HL-60 (cell line): ENCODE measurements at regions not wholly inside any gene's neighbourhood (a gene's known extent, or its start where the extent isn't known, plus 50 kb on each side); places are given as distances from the start of the nearest gene placed in this dataset.
"Not testable (repeated sequence)": the region's sequence is repeated elsewhere in the genome, so short reads cannot be mapped to it uniquely, and the experiment has no call there.

Experiments
- DNase-seq, 2 experiments: peaks; one replicate each; pipeline ENCODE4 v3.0.0-alpha.2; 2010 to 2020; ENCODE audit warnings: low read depth in 1 of 2, low spot score in 1 of 2
- H3K27ac ChIP-seq: fragments of 250-450 bp; sonication (Bioruptor Pico); replicated peaks from 2 replicates; pipeline ENCODE4 v1.5.1; 2020; ENCODE audit warnings: mild to moderate bottlenecking, moderate library complexity
- H3K27me3 ChIP-seq: fragments of 250-450 bp; sonication (Bioruptor Pico); 2 replicates; pipeline ENCODE4 v1.5.1; 2021; ENCODE audit warnings: mild to moderate bottlenecking, moderate library complexity; ENCODE audit not compliant: insufficient read depth, poor library complexity, severe bottlenecking
- H3K4me3 ChIP-seq: replicated peaks from 2 replicates; pipeline ENCODE4 v1.5.1; 2011; ENCODE audit warnings: mild to moderate bottlenecking, control low read depth, low read length; ENCODE audit not compliant: insufficient read depth
- GABPA ChIP-seq: IDR thresholded peaks from 2 replicates; pipeline ENCODE4 v1.6.1; 2012; ENCODE audit warnings: low read depth
- POLR2AphosphoS5 ChIP-seq: IDR thresholded peaks from 2 replicates; pipeline ENCODE4 v1.6.1; 2012; ENCODE audit warnings: low read depth
- SPI1 ChIP-seq: IDR thresholded peaks from 2 replicates; pipeline ENCODE4 v1.6.1; 2012; ENCODE audit warnings: low read depth, mild to moderate bottlenecking, borderline replicate concordance
- TF ChIP-seq, protein P1 (sequence below): IDR thresholded peaks from one replicate; pipeline ENCODE4 v1.5.1; 2011; ENCODE audit warnings: low read length, control low read depth, inconsistent platforms; ENCODE audit not compliant: insufficient read depth
- TF ChIP-seq, protein P2 (sequence below): IDR thresholded peaks from 2 replicates; pipeline ENCODE4 v1.6.1; 2012; ENCODE audit warnings: low read depth; ENCODE audit not compliant: insufficient replicate concordance

DNA sequence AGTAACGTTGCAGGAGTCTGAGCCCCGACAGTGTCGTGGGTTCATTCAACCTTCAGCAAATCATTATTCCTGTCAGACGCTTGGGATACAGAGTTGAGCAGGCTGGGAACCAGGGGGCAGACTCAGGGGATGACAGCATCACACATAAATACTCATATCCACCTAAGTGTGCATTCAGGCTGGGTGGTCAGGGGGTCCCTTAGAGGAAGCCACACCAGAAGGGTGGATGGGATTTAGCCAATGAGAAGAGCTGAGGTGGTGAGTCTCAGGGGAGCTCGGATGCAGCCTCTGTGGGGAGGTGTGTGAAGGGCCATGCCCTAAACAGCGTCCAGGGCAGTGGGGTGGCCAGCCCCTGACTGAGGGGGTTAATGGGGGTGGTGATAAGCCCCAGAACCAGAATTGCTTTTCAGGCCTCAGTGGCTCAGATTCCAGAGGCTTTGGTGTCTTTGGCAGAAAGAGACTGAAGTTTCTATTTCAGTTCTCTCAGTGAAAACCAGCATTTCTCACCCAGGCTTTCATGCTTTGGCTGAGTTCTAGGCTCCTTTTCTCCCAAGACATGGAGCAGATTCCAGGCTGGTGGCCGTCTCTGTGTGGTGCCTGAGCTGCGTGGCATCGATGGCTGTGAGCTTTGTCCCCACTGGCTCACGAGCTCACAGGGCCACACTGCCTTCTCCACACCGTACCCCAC is 83.9 kb upstream of the CLDN5 start:
- TF ChIP-seq GABPA (no peak), SPI1 (no peak), POLR2AphosphoS5 (no peak)
- TF ChIP-seq, protein P1, sequence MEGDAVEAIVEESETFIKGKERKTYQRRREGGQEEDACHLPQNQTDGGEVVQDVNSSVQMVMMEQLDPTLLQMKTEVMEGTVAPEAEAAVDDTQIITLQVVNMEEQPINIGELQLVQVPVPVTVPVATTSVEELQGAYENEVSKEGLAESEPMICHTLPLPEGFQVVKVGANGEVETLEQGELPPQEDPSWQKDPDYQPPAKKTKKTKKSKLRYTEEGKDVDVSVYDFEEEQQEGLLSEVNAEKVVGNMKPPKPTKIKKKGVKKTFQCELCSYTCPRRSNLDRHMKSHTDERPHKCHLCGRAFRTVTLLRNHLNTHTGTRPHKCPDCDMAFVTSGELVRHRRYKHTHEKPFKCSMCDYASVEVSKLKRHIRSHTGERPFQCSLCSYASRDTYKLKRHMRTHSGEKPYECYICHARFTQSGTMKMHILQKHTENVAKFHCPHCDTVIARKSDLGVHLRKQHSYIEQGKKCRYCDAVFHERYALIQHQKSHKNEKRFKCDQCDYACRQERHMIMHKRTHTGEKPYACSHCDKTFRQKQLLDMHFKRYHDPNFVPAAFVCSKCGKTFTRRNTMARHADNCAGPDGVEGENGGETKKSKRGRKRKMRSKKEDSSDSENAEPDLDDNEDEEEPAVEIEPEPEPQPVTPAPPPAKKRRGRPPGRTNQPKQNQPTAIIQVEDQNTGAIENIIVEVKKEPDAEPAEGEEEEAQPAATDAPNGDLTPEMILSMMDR: no peak
- Histone ChIP-seq H3K27ac (no peak overlapping the region), H3K4me3 (no peak overlapping the region), H3K27me3 (peaks cover 5% of the 10 kb centered on the region)
- no peak for DNase-seq

DNA sequence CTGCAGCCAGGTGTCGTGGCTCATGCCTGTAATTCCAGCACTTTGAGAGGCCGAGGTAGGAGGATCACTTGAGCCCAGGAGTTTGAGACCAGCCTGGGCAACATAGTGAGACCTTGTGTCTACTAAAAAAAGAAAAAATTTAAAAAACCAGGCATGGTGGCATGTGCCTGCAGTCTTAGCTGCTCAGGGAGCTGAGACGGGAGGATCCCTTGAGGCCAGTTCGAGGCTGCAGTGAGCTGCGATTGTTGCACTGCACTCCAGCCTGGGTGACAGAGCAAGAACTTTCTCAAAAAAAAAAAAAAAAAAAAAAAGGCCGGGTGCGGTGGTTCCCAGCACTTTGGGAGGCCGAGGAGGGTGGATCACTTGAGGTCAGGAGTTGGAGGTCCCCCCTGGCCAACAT is 85.5 kb upstream of the CLDN5 start:
- not testable (repeated sequence) for H3K4me3 ChIP-seq, H3K27ac ChIP-seq, DNase-seq, H3K27me3 ChIP-seq

DNA sequence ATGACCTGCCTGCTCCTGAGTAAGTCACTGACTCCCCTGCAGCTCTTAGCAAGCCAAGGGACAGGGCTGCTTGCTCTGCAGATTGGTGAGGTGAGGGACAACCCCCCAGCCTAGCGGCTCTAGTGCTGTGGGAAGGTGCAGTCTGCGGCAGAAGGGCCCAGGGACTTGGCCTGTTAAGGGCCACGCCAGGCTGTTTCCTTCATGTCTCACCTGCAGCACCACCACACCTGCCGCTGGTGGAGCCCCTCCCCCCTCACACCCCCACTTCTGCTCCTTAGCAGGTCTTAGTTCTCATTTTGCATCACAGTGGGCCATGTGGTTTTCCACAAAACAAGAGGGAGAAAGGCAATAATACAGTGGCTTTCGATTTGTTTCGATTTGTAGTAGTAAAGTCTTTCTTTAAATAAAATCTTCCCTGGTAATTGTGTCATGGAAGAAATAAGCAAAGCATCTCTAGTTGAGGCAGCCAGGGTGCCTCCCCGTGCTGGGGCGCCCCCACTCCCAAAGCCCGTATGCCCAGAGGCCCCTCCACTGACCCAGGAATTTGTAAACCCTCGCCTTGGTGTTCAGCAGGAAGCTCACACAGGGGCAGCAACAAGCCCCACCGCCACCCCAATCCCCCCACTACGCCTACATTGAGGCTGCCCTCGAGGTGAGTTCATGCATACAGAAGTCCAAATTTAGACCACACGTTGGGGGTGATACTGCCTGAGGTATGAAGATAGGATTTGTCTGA is 86.5 kb upstream of the CLDN5 start:
- H3K27ac ChIP-seq: no peak overlapping the region
- TF ChIP-seq, protein P1: no peak
- TF ChIP-seq SPI1 (no peak), GABPA (no peak), POLR2AphosphoS5 (no peak)
- TF ChIP-seq, protein P2, sequence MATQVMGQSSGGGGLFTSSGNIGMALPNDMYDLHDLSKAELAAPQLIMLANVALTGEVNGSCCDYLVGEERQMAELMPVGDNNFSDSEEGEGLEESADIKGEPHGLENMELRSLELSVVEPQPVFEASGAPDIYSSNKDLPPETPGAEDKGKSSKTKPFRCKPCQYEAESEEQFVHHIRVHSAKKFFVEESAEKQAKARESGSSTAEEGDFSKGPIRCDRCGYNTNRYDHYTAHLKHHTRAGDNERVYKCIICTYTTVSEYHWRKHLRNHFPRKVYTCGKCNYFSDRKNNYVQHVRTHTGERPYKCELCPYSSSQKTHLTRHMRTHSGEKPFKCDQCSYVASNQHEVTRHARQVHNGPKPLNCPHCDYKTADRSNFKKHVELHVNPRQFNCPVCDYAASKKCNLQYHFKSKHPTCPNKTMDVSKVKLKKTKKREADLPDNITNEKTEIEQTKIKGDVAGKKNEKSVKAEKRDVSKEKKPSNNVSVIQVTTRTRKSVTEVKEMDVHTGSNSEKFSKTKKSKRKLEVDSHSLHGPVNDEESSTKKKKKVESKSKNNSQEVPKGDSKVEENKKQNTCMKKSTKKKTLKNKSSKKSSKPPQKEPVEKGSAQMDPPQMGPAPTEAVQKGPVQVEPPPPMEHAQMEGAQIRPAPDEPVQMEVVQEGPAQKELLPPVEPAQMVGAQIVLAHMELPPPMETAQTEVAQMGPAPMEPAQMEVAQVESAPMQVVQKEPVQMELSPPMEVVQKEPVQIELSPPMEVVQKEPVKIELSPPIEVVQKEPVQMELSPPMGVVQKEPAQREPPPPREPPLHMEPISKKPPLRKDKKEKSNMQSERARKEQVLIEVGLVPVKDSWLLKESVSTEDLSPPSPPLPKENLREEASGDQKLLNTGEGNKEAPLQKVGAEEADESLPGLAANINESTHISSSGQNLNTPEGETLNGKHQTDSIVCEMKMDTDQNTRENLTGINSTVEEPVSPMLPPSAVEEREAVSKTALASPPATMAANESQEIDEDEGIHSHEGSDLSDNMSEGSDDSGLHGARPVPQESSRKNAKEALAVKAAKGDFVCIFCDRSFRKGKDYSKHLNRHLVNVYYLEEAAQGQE: no peak
- DNase-seq: no peak

DNA sequence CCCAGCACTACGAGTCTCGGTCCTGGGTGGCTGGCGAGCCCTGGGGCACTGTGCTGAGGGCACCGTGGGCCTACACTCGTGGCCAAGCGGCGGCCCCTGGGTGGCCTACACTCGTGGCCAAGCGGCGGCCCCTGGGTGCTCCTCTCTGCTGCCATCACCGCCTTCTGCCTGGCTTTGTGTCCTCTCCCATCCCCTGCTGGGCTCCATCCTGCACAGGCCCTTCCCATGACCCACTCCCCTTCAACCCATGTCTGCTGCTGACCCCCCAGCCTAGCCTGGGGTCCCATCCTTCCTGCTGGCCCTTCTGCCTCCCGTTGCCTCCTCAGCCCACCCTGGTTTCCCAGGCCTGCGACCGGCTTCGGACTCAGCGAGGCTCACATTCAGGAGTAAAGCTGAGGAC is 87.4 kb upstream of the CLDN5 start:
- TF ChIP-seq, protein P1: no peak
- TF ChIP-seq, protein P2: no peak
- TF ChIP-seq GABPA: no peak
- Histone ChIP-seq H3K4me3 (no peak overlapping the region), H3K27ac (no peak overlapping the region), H3K27me3 (peaks cover 5% of the 10 kb centered on the region)
- DNase-seq: no peak

More for the DNA sequence above, 86.5 kb upstream of the CLDN5 start:
- Histone ChIP-seq H3K4me3 (no peak overlapping the region), H3K27me3 (peaks cover 5% of the 10 kb centered on the region)
